Muscle layer of duodenum (tissue), 2 donors: ENCODE measurements at regions not wholly inside any gene's neighbourhood (a gene's known extent, or its start where the extent isn't known, plus 50 kb on each side); places are given as distances from the start of the nearest gene placed in this dataset.

Experiments used
- H3K27ac ChIP-seq: one replicate; pipeline ENCODE4 v1.7.0; 2013; ENCODE audit warnings: mild to moderate bottlenecking, low read length
- H3K27me3 ChIP-seq: one replicate; pipeline ENCODE4 v1.7.0; 2013; ENCODE audit warnings: low read depth, mild to moderate bottlenecking, control low read depth, low read length
- H3K36me3 ChIP-seq, 2 donors: one replicate each; pipeline ENCODE4 v1.7.0; 2013; ENCODE audit warnings: low read length in 2 of 2, control low read depth in 1 of 2, mild to moderate bottlenecking in 1 of 2; ENCODE audit not compliant: insufficient read depth in 2 of 2, control insufficient read depth in 1 of 2
- H3K4me1 ChIP-seq, 2 donors: one replicate each; pipeline ENCODE4 v1.7.0; 2013; ENCODE audit warnings: low read length in 2 of 2, mild to moderate bottlenecking in 2 of 2, control low read depth in 1 of 2, moderate library complexity in 1 of 2; ENCODE audit not compliant: insufficient read depth in 2 of 2, control insufficient read depth in 1 of 2
- H3K4me3 ChIP-seq, 2 donors: one replicate each; pipeline ENCODE4 v1.7.0; 2013; ENCODE audit warnings: low read length in 2 of 2, low read depth in 1 of 2, mild to moderate bottlenecking in 1 of 2
- H3K9me3 ChIP-seq, 2 donors: one replicate each; pipeline ENCODE4 v1.7.0; 2013; ENCODE audit warnings: low read length in 2 of 2, control low read depth in 1 of 2, mild to moderate bottlenecking in 1 of 2; ENCODE audit not compliant: control insufficient read depth in 1 of 2
- donor health status: healthy.

GRCh38 chr1:177360791-177361190 lies 190.0 kb downstream of the BRINP2 start:
- Histone ChIP-seq H3K27ac (no peak overlapping the region), H3K9me3 (no peaks in the 10 kb centered on the region), H3K4me3 (no peak overlapping the region), H3K36me3 (no peaks in the 10 kb centered on the region), H3K27me3 (no peaks in the 10 kb centered on the region), H3K4me1 (no peaks in the 10 kb centered on the region)

DNA sequence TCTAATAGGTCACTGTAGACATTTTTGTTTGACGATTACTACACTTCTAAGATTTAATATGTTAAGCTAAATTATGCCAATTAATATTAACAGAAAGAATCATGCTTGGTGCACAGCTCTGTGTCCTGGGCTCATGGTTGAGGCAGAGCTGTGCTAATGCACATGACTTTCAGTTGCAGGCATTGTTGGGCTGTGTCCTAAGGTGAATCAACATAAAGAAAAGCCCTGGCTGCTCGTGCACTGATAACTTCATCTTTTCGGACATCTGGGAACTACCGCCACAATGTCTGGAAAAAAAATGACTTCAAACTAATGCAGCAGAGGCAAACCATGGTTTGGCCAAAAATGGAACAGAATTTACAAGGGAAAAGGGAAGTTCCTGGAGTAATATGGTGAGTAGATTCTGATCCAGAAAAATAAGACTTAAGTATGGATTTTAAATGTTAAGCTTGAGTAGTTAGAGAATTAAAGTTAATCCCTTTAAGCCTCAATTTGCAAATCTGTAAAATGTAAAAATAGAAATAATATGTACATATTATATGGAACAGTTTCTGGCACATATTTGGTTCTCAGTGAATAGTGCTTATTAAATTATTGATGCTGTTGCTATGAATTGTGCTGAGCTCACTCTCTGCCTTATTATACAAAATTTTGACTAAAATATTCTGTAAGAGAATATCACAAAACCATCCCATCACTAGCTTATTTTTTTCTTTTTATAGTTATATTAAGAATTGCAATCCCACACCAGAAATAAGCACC lies 186.1 kb downstream of the BRINP2 start:
- Histone ChIP-seq H3K4me3 (no peak overlapping the region), H3K27ac (no peak overlapping the region), H3K4me1 (no peaks in the 10 kb centered on the region), H3K27me3 (no peaks in the 10 kb centered on the region), H3K36me3 (no peaks in the 10 kb centered on the region), H3K9me3 (no peaks in the 10 kb centered on the region)

DNA sequence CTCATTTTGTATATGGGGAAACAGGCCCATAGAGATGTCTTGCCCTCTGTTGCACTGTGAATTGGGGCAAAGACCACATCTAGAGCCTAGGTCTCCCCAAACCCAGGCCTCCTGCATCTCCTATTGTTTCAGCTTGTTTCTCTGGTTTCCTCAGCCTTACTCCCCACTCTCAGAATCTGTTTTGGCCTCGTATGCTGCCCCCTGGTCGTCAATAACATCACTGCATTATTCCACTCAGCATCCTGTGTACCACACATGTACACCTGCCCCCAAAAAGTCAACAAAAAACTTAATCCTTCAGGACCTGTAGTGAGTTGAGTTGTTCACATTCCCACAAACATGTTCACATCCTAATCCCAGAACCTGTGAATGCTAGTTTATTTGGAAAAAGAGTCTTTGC lies 184.8 kb downstream of the BRINP2 start:
- no peaks in the 10 kb centered on the region for H3K9me3 ChIP-seq
- no peaks in the 10 kb centered on the region for H3K36me3 ChIP-seq
- H3K4me1 ChIP-seq, result no peaks in the 10 kb centered on the region
- H3K27me3 ChIP-seq, result no peaks in the 10 kb centered on the region
- H3K27ac ChIP-seq, result no peak overlapping the region
- no peak overlapping the region for H3K4me3 ChIP-seq

DNA sequence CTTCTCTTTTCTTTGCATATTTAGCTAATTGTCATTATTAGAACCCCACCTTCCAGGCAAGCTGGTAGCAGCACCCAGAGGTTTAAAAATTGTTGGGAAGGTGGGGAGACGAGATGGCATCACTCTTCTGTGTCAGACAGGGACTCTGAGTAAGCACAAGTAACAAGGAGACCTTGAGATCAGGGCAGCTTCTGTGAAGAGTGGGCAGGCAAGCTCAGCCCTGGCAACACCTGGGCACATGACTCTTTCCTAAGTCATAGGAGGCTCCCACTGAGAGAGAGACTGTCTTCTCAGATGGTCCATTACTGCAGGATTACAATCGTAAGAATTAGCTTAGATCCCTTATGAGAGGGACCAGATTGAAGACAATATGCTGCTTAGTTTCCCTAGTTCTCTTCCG lies 183.5 kb downstream of the BRINP2 start:
- no peak overlapping the region for H3K4me3 ChIP-seq
- no peaks in the 10 kb centered on the region for H3K36me3 ChIP-seq
- H3K27ac ChIP-seq, result no peak overlapping the region
- no peaks in the 10 kb centered on the region for H3K4me1 ChIP-seq
- no peaks in the 10 kb centered on the region for H3K27me3 ChIP-seq
- H3K9me3 ChIP-seq, result no peaks in the 10 kb centered on the region

DNA sequence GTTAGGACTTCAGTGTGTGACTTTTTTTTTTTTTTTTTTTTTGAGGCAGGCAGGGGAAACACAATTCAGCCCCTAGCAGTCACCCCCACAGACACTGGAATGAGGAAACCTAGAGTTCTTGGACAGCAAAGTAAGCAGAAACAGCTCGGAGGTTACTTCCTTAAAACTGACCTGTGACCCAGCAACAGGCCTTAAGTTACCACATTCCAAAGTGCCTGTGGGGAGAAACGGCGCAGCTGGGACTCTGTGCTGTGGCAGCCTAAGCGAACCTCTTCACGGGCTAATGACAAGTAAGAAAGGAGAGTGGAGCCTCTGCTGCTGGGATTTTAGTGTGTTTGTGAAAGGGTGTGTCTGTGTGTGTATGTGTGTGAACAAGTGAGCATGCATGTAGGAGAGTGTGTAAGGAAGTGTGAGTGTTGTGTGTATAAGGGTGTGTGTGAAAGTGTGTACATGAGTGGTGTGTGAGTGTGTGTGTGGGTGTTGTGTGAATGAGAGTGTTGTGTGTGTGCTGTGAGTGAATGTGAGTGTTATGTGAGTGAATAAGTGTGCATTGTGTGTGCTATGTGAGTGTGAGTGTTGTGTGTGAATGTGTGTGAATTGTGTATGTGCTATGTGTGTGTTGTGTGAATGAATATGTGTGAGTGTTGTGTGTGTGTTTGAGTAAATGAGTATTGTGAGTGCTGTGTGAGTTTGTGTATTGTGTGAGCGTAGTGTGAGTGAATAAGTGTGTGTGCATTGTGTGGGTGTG lies 180.8 kb downstream of the BRINP2 start:
- H3K4me1 ChIP-seq, result no peaks in the 10 kb centered on the region
- no peak overlapping the region for H3K4me3 ChIP-seq
- H3K27me3 ChIP-seq, result no peaks in the 10 kb centered on the region
- no peak overlapping the region for H3K27ac ChIP-seq
- H3K36me3 ChIP-seq, result no peaks in the 10 kb centered on the region
- H3K9me3 ChIP-seq, result no peaks in the 10 kb centered on the region

- Histone ChIP-seq H3K9me3 (no peaks in the 10 kb centered on the region), H3K27me3 (no peaks in the 10 kb centered on the region), H3K36me3 (no peaks in the 10 kb centered on the region), H3K4me3 (no peak overlapping the region), H3K27ac (no peak overlapping the region), H3K4me1 (no peaks in the 10 kb centered on the region)
Measured at GRCh38 chr1:177346790-177347359, 176.1 kb downstream of the BRINP2 start.

DNA sequence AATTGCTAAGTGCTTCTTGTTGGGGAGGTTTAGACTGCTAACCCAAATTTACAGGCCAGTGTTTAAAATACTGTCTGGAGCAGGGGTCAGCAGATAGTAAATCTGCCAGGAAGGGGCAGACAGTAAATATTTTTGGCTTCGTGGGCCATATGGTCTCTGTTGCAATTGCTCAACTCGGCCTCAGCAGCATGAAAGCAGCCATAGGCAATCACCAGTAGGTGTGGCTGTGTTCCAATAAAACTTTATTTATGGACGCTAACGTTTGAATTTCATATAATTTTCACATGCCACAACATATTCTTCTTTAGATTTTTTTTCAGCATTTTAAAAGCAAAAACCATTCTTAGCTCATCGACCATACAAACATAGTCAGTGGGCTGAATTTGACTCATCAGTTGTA lies 172.7 kb downstream of the BRINP2 start:
- H3K27ac ChIP-seq, result no peak overlapping the region
- H3K36me3 ChIP-seq, result no peaks in the 10 kb centered on the region
- no peaks in the 10 kb centered on the region for H3K4me1 ChIP-seq
- H3K4me3 ChIP-seq, result no peak overlapping the region
- H3K27me3 ChIP-seq, result no peaks in the 10 kb centered on the region
- no peaks in the 10 kb centered on the region for H3K9me3 ChIP-seq

DNA sequence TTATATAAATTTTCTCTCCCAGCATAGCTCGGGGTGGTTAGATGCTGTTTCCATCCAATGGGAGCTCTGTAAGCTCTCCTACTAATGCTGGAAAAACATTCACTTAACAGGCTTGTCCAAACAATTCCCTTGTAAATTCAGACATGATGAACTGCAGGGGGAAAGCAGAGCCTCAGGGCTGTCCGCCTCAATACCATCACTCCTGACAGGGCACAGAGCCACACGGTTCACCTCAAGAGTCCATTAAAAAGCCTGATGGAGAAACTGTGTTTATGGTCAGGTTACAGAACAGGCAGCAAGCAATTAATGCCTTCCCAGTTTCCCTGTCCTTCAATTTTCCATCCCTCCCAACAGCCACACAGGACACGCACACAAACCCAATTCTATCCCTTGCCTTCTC lies 171.0 kb downstream of the BRINP2 start:
- H3K4me3 ChIP-seq, result no peak overlapping the region
- H3K9me3 ChIP-seq, result no peaks in the 10 kb centered on the region
- no peaks in the 10 kb centered on the region for H3K4me1 ChIP-seq
- no peak overlapping the region for H3K27ac ChIP-seq
- H3K27me3 ChIP-seq, result no peaks in the 10 kb centered on the region
- H3K36me3 ChIP-seq, result no peaks in the 10 kb centered on the region

DNA sequence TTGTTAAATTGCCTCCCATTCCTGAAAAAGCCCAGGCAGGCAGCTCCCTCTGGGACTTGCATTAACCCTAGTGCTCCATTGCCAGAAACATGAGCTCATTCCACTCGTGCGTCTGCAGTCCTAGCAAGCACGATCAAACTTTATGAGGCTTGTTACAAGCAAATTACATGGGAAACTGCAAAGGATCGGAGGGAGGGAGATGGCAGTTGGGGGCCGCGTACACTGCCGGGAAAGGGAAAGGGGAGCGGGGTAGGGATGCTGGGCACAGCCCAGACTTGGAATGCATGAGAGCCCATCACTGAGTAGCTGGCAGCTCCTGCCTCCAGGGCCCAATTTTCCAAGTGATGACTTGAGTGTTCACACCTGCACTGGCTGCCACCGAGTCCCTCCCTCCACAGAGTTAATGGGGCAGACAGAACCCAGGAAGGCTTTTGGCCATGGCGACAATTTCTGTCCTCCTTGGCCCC lies 169.9 kb downstream of the BRINP2 start:
- no peaks in the 10 kb centered on the region for H3K4me1 ChIP-seq
- no peak overlapping the region for H3K4me3 ChIP-seq
- H3K27ac ChIP-seq, result no peak overlapping the region
- H3K27me3 ChIP-seq, result no peaks in the 10 kb centered on the region
- H3K36me3 ChIP-seq, result no peaks in the 10 kb centered on the region
- no peaks in the 10 kb centered on the region for H3K9me3 ChIP-seq

DNA sequence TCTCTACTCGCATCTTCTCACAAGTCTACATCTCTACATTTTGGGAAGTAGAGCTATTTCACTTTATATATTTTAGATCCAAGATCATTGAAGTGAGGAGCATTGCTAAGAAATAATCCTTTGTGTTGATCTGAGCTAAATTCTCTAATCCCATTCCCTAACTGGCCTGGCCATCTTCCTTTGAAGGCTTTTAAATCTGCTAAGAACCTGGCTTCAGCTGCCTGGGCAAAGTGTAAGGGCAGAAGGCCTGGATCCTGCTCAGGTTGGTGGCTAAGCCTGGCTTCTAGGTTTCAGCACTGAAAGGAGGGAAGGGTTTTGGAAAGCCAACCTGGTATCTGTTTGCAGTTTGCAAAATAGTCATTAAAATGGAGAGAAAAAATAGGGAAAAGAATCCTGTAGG lies 167.6 kb downstream of the BRINP2 start:
- H3K27ac ChIP-seq, result no peak overlapping the region
- H3K4me1 ChIP-seq, result no peaks in the 10 kb centered on the region
- no peaks in the 10 kb centered on the region for H3K27me3 ChIP-seq
- no peaks in the 10 kb centered on the region for H3K36me3 ChIP-seq
- H3K9me3 ChIP-seq, result no peaks in the 10 kb centered on the region
- no peak overlapping the region for H3K4me3 ChIP-seq

GRCh38 chr1:177334903-177335302 lies 164.1 kb downstream of the BRINP2 start:
- no peaks in the 10 kb centered on the region for H3K36me3 ChIP-seq
- no peaks in the 10 kb centered on the region for H3K27me3 ChIP-seq
- H3K4me1 ChIP-seq, result no peaks in the 10 kb centered on the region
- H3K4me3 ChIP-seq, result no peak overlapping the region
- no peak overlapping the region for H3K27ac ChIP-seq
- no peaks in the 10 kb centered on the region for H3K9me3 ChIP-seq
